ENCODE measurements at regions not wholly inside any gene's neighbourhood (a gene's known extent, or its start where the extent isn't known, plus 50 kb on each side); places are given as distances from the start of the nearest gene placed in this dataset.

- TF ChIP-seq CTCF (IDR thresholded peaks at IDR 0.05; ENCODE audit: low read depth, low read length, poor library complexity, severe bottlenecking): no peak
- no peak for TF ChIP-seq EZH2phosphoT487 (IDR thresholded peaks at IDR 0.05; ENCODE audit: borderline replicate concordance, low read length)
Observed at GRCh38 chr13:85492283-85492682, 306.9 kb downstream of the SLITRK6 start.

Data from DOHH2 (cell line).